ENCODE measurements at regions not wholly inside any gene's neighbourhood (a gene's known extent, or its start where the extent isn't known, plus 50 kb on each side); places are given as distances from the start of the nearest gene placed in this dataset.

GRCh38 chr11:109133159-109133558 is 288.8 kb upstream of the C11orf87 start:
- TF ChIP-seq CTCF (IDR thresholded peaks at IDR 0.05): no peak
- no peaks in the 10 kb centered on the region for H3K4me1 ChIP-seq
- intact Hi-C loops (cut with DNase I; ENCODE audit: low total_unique reads): no loop called here

GRCh38 chr11:109135627-109136026 is 286.4 kb upstream of the C11orf87 start:
- Histone ChIP-seq H3K4me3 (no peak overlapping the region), H3K27me3 (no peaks in the 10 kb centered on the region), H3K36me3 (no peaks in the 10 kb centered on the region), H3K9me3 (no peaks in the 10 kb centered on the region), H3K4me1 (no peaks in the 10 kb centered on the region), H3K27ac (no peak overlapping the region)
- TF ChIP-seq CTCF (IDR thresholded peaks at IDR 0.05): no peak
- no peak for DNase-seq
- intact Hi-C loops (cut with DNase I; ENCODE audit: low total_unique reads): no loop called here

More at GRCh38 chr11:109133159-109133558, 288.8 kb upstream of the C11orf87 start:
- no peaks in the 10 kb centered on the region for H3K36me3 ChIP-seq
- no peaks in the 10 kb centered on the region for H3K9me3 ChIP-seq
- H3K27me3 ChIP-seq: no peaks in the 10 kb centered on the region
- DNase-seq: no peak
- H3K27ac ChIP-seq: no peak overlapping the region
- H3K4me3 ChIP-seq: no peak overlapping the region

GRCh38 chr11:109138196-109138595 is 283.8 kb upstream of the C11orf87 start:
- Histone ChIP-seq H3K27ac (no peak overlapping the region), H3K4me1 (no peaks in the 10 kb centered on the region), H3K9me3 (no peaks in the 10 kb centered on the region), H3K4me3 (no peak overlapping the region), H3K36me3 (no peaks in the 10 kb centered on the region), H3K27me3 (no peaks in the 10 kb centered on the region)
- TF ChIP-seq CTCF (IDR thresholded peaks at IDR 0.05): no peak
- intact Hi-C loops (cut with DNase I; ENCODE audit: low total_unique reads): no loop called here
- no peak for DNase-seq

GRCh38 chr11:109140426-109140825 is 281.6 kb upstream of the C11orf87 start:
- TF ChIP-seq CTCF (IDR thresholded peaks at IDR 0.05): no peak
- no peak overlapping the region for H3K27ac ChIP-seq
- no peaks in the 10 kb centered on the region for H3K27me3 ChIP-seq
- intact Hi-C loops (cut with DNase I; ENCODE audit: low total_unique reads): no loop called here
- no peaks in the 10 kb centered on the region for H3K9me3 ChIP-seq
- H3K36me3 ChIP-seq: no peaks in the 10 kb centered on the region
- no peak for DNase-seq
- no peak overlapping the region for H3K4me3 ChIP-seq
- no peaks in the 10 kb centered on the region for H3K4me1 ChIP-seq

GRCh38 chr11:109140857-109141515 is 281.0 kb upstream of the C11orf87 start:
- Histone ChIP-seq H3K9me3 (no peaks in the 10 kb centered on the region), H3K27ac (no peak overlapping the region), H3K4me1 (no peaks in the 10 kb centered on the region), H3K4me3 (no peak overlapping the region), H3K27me3 (no peaks in the 10 kb centered on the region), H3K36me3 (no peaks in the 10 kb centered on the region)
- no peak for DNase-seq
- intact Hi-C loops (cut with DNase I; ENCODE audit: low total_unique reads): no loop called here
- TF ChIP-seq CTCF (IDR thresholded peaks at IDR 0.05): no peak

- no peaks in the 10 kb centered on the region for H3K36me3 ChIP-seq
- H3K9me3 ChIP-seq: no peaks in the 10 kb centered on the region
- no peaks in the 10 kb centered on the region for H3K4me1 ChIP-seq
- DNase-seq: no peak
- no peak for TF ChIP-seq CTCF (IDR thresholded peaks at IDR 0.05)
- H3K27me3 ChIP-seq: no peaks in the 10 kb centered on the region
- no peak overlapping the region for H3K27ac ChIP-seq
- H3K4me3 ChIP-seq: no peak overlapping the region
- intact Hi-C loops (cut with DNase I; ENCODE audit: low total_unique reads): no loop called here
Measured at GRCh38 chr11:109145287-109145686, 276.7 kb upstream of the C11orf87 start.

Data from tibial artery (tissue), 4 donors.